ENCODE measurements at regions not wholly inside any gene's neighbourhood (a gene's known extent, or its start where the extent isn't known, plus 50 kb on each side); places are given as distances from the start of the nearest gene placed in this dataset.

GRCh38 chr5:97606531-97606930, 423.5 kb upstream of the RIOK2 start (continued):
- TF ChIP-seq, protein P1, sequence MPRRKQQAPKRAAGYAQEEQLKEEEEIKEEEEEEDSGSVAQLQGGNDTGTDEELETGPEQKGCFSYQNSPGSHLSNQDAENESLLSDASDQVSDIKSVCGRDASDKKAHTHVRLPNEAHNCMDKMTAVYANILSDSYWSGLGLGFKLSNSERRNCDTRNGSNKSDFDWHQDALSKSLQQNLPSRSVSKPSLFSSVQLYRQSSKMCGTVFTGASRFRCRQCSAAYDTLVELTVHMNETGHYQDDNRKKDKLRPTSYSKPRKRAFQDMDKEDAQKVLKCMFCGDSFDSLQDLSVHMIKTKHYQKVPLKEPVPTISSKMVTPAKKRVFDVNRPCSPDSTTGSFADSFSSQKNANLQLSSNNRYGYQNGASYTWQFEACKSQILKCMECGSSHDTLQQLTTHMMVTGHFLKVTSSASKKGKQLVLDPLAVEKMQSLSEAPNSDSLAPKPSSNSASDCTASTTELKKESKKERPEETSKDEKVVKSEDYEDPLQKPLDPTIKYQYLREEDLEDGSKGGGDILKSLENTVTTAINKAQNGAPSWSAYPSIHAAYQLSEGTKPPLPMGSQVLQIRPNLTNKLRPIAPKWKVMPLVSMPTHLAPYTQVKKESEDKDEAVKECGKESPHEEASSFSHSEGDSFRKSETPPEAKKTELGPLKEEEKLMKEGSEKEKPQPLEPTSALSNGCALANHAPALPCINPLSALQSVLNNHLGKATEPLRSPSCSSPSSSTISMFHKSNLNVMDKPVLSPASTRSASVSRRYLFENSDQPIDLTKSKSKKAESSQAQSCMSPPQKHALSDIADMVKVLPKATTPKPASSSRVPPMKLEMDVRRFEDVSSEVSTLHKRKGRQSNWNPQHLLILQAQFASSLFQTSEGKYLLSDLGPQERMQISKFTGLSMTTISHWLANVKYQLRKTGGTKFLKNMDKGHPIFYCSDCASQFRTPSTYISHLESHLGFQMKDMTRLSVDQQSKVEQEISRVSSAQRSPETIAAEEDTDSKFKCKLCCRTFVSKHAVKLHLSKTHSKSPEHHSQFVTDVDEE (CRISPR knock-in tag; IDR thresholded peaks at IDR 0.05), result no peak
- TF ChIP-seq OSR1 (CRISPR knock-in tag; IDR thresholded peaks at IDR 0.05) (no peak), PPARA (CRISPR knock-in tag; IDR thresholded peaks at IDR 0.05; ENCODE audit: borderline replicate concordance) (no peak), TCF4 (CRISPR knock-in tag; IDR thresholded peaks at IDR 0.05; ENCODE audit: borderline replicate concordance) (no peak), SNAI2 (CRISPR knock-in tag; IDR thresholded peaks at IDR 0.05) (no peak), BACH2 (CRISPR knock-in tag; IDR thresholded peaks at IDR 0.05; ENCODE audit: borderline replicate concordance) (no peak), PATZ1 (CRISPR knock-in tag; IDR thresholded peaks at IDR 0.05; ENCODE audit: borderline replicate concordance) (no peak)

GRCh38 chr5:97608501-97608900, 425.5 kb upstream of the RIOK2 start:
- ATAC-seq, result no peak
- TF ChIP-seq, protein P1 (CRISPR knock-in tag; IDR thresholded peaks at IDR 0.05), result no peak
- TF ChIP-seq RARB (CRISPR knock-in tag; IDR thresholded peaks at IDR 0.05), result no peak
- TF ChIP-seq PATZ1 (CRISPR knock-in tag; IDR thresholded peaks at IDR 0.05; ENCODE audit: borderline replicate concordance), result no peak
- TF ChIP-seq PPARA (CRISPR knock-in tag; IDR thresholded peaks at IDR 0.05; ENCODE audit: borderline replicate concordance), result no peak
- no peak for TF ChIP-seq ARNTL (CRISPR knock-in tag; IDR thresholded peaks at IDR 0.05; ENCODE audit: borderline replicate concordance, low read depth)
- TF ChIP-seq ESRRG (CRISPR knock-in tag; IDR thresholded peaks at IDR 0.05), result no peak
- TF ChIP-seq, protein P2, sequence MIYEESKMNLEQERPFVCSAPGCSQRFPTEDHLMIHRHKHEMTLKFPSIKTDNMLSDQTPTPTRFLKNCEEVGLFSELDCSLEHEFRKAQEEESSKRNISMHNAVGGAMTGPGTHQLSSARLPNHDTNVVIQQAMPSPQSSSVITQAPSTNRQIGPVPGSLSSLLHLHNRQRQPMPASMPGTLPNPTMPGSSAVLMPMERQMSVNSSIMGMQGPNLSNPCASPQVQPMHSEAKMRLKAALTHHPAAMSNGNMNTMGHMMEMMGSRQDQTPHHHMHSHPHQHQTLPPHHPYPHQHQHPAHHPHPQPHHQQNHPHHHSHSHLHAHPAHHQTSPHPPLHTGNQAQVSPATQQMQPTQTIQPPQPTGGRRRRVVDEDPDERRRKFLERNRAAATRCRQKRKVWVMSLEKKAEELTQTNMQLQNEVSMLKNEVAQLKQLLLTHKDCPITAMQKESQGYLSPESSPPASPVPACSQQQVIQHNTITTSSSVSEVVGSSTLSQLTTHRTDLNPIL (CRISPR knock-in tag; IDR thresholded peaks at IDR 0.05; ENCODE audit: low read depth), result no peak
- no peak for TF ChIP-seq TCF4 (CRISPR knock-in tag; IDR thresholded peaks at IDR 0.05; ENCODE audit: borderline replicate concordance)
- no peak for TF ChIP-seq ZFP3 (CRISPR knock-in tag; IDR thresholded peaks at IDR 0.05)
- TF ChIP-seq ZNF70 (CRISPR knock-in tag; IDR thresholded peaks at IDR 0.05), result no peak
- TF ChIP-seq POU6F1 (CRISPR knock-in tag; IDR thresholded peaks at IDR 0.05; ENCODE audit: borderline replicate concordance, low read depth), result no peak
- TF ChIP-seq GLIS3 (CRISPR knock-in tag; IDR thresholded peaks at IDR 0.05), result no peak

- no peak for ATAC-seq
- no peak for TF ChIP-seq POU6F1 (CRISPR knock-in tag; IDR thresholded peaks at IDR 0.05; ENCODE audit: borderline replicate concordance, low read depth)
- TF ChIP-seq CSDC2 (CRISPR knock-in tag; IDR thresholded peaks at IDR 0.05), result no peak
- no peak for TF ChIP-seq ISL1 (CRISPR knock-in tag; IDR thresholded peaks at IDR 0.05)
- TF ChIP-seq RARB (CRISPR knock-in tag; IDR thresholded peaks at IDR 0.05), result no peak
- no peak for TF ChIP-seq TCF4 (CRISPR knock-in tag; IDR thresholded peaks at IDR 0.05; ENCODE audit: borderline replicate concordance)
- TF ChIP-seq OSR1 (CRISPR knock-in tag; IDR thresholded peaks at IDR 0.05), result no peak
- no peak for TF ChIP-seq SNAI2 (CRISPR knock-in tag; IDR thresholded peaks at IDR 0.05)
- no peak for TF ChIP-seq GLIS3 (CRISPR knock-in tag; IDR thresholded peaks at IDR 0.05)
- TF ChIP-seq PPARA (CRISPR knock-in tag; IDR thresholded peaks at IDR 0.05; ENCODE audit: borderline replicate concordance), result no peak
- TF ChIP-seq, protein P2 (CRISPR knock-in tag; IDR thresholded peaks at IDR 0.05; ENCODE audit: low read depth), result no peak
- no peak for TF ChIP-seq ZFP30 (CRISPR knock-in tag; IDR thresholded peaks at IDR 0.05)
- TF ChIP-seq ESRRG (CRISPR knock-in tag; IDR thresholded peaks at IDR 0.05), result no peak
- no peak for TF ChIP-seq ZNF8 (CRISPR knock-in tag; IDR thresholded peaks at IDR 0.05)
- TF ChIP-seq ZC3H10 (CRISPR knock-in tag; IDR thresholded peaks at IDR 0.05), result no peak
Observed at GRCh38 chr5:97618721-97619120, 435.7 kb upstream of the RIOK2 start.
